ENCODE measurements at regions not wholly inside any gene's neighbourhood (a gene's known extent, or its start where the extent isn't known, plus 50 kb on each side); places are given as distances from the start of the nearest gene placed in this dataset.

GRCh38 chr3:73243740-73244139, 182.3 kb downstream of the EBLN2 start:
- H2AFZ ChIP-seq (ENCODE audit: low read depth, low read length, severe bottlenecking): no peak overlapping the region
- no peaks in the 10 kb centered on the region for H4K20me1 ChIP-seq (ENCODE audit: low read depth, low read length)
- H3K27ac ChIP-seq (ENCODE audit: low read depth, low read length): no peak overlapping the region
- no peak overlapping the region for H3K9ac ChIP-seq (ENCODE audit: low read length)
- no peaks in the 10 kb centered on the region for H3K9me2 ChIP-seq (replicated peaks; ENCODE audit: insufficient read depth, low read length)
- TF ChIP-seq CTCF (IDR thresholded peaks at IDR 0.05; ENCODE audit: insufficient read depth, low read length, poor library complexity, severe bottlenecking) (no peak), EZH2phosphoT487 (conservative IDR thresholded peaks at IDR 0.05; ENCODE audit: low read length) (no peak)
- no peak overlapping the region for H3K4me3 ChIP-seq (ENCODE audit: insufficient read depth, low read length, poor library complexity, severe bottlenecking)
- no peak overlapping the region for H3K4me2 ChIP-seq (ENCODE audit: low read depth, low read length, poor library complexity, severe bottlenecking)
- H3K27me3 ChIP-seq (ENCODE audit: low read length): no peaks in the 10 kb centered on the region
- H3F3A ChIP-seq (ENCODE audit: insufficient read depth): no peaks in the 10 kb centered on the region
- no peaks in the 10 kb centered on the region for H3K79me2 ChIP-seq (ENCODE audit: insufficient read depth, low read length)
- no peaks in the 10 kb centered on the region for H3K9me3 ChIP-seq (ENCODE audit: insufficient read depth, low read length)
- no peaks in the 10 kb centered on the region for H3K36me3 ChIP-seq (ENCODE audit: low read length)

DNA sequence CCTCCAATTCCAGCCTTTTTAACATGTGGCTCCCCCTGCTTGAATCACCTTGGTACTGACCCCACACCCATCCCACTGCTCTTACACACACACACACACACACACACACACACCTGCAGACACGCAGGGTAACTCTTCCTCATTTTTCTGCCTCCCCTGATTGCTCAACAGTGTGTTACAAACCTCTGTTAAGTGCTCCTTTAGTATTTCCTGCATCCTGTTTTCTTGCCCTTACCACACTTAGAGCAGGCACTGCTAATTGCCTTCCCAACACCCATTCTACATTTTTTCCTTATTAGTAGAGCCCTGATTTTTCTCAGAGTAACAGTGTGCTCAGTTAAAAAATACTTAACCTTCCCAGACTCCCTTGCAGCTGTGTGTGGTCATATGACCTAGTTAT, 184.0 kb downstream of the EBLN2 start:
- Histone ChIP-seq H3K27me3 (ENCODE audit: low read length) (no peaks in the 10 kb centered on the region), H3K9me3 (ENCODE audit: insufficient read depth, low read length) (no peaks in the 10 kb centered on the region), H2AFZ (ENCODE audit: low read depth, low read length, severe bottlenecking) (peak overlapping the region; percentile 7), H3K9me2 (replicated peaks; ENCODE audit: insufficient read depth, low read length) (no peaks in the 10 kb centered on the region), H3K27ac (ENCODE audit: low read depth, low read length) (no peak overlapping the region), H3F3A (ENCODE audit: insufficient read depth) (no peaks in the 10 kb centered on the region), H3K9ac (ENCODE audit: low read length) (no peak overlapping the region), H3K4me2 (ENCODE audit: low read depth, low read length, poor library complexity, severe bottlenecking) (no peak overlapping the region), H3K4me3 (ENCODE audit: insufficient read depth, low read length, poor library complexity, severe bottlenecking) (no peak overlapping the region), H4K20me1 (ENCODE audit: low read depth, low read length) (no peaks in the 10 kb centered on the region), H3K79me2 (ENCODE audit: insufficient read depth, low read length) (no peaks in the 10 kb centered on the region), H3K36me3 (ENCODE audit: low read length) (no peaks in the 10 kb centered on the region)
- no peak for TF ChIP-seq EZH2phosphoT487 (conservative IDR thresholded peaks at IDR 0.05; ENCODE audit: low read length)
- no peak for TF ChIP-seq CTCF (IDR thresholded peaks at IDR 0.05; ENCODE audit: insufficient read depth, low read length, poor library complexity, severe bottlenecking)

- H3K27me3 ChIP-seq (ENCODE audit: low read length): no peaks in the 10 kb centered on the region
- H3K9me3 ChIP-seq (ENCODE audit: insufficient read depth, low read length): no peaks in the 10 kb centered on the region
- no peak overlapping the region for H2AFZ ChIP-seq (ENCODE audit: low read depth, low read length, severe bottlenecking)
- H3K27ac ChIP-seq (ENCODE audit: low read depth, low read length): no peak overlapping the region
- H3F3A ChIP-seq (ENCODE audit: insufficient read depth): no peaks in the 10 kb centered on the region
- no peaks in the 10 kb centered on the region for H3K36me3 ChIP-seq (ENCODE audit: low read length)
- no peak overlapping the region for H3K4me3 ChIP-seq (ENCODE audit: insufficient read depth, low read length, poor library complexity, severe bottlenecking)
- no peaks in the 10 kb centered on the region for H4K20me1 ChIP-seq (ENCODE audit: low read depth, low read length)
- H3K4me2 ChIP-seq (ENCODE audit: low read depth, low read length, poor library complexity, severe bottlenecking): no peak overlapping the region
- TF ChIP-seq EZH2phosphoT487 (conservative IDR thresholded peaks at IDR 0.05; ENCODE audit: low read length): no peak
- TF ChIP-seq CTCF (IDR thresholded peaks at IDR 0.05; ENCODE audit: insufficient read depth, low read length, poor library complexity, severe bottlenecking): no peak
- H3K9me2 ChIP-seq (replicated peaks; ENCODE audit: insufficient read depth, low read length): no peaks in the 10 kb centered on the region
- no peak overlapping the region for H3K9ac ChIP-seq (ENCODE audit: low read length)
- no peaks in the 10 kb centered on the region for H3K79me2 ChIP-seq (ENCODE audit: insufficient read depth, low read length)
Measured at GRCh38 chr3:73249047-73249446, 187.6 kb downstream of the EBLN2 start.

GRCh38 chr3:73254062-73254461, 192.6 kb downstream of the EBLN2 start:
- H3K9me2 ChIP-seq (replicated peaks; ENCODE audit: insufficient read depth, low read length): no peaks in the 10 kb centered on the region
- no peak overlapping the region for H3K27ac ChIP-seq (ENCODE audit: low read depth, low read length)
- H3K36me3 ChIP-seq (ENCODE audit: low read length): no peaks in the 10 kb centered on the region
- H3K9ac ChIP-seq (ENCODE audit: low read length): no peak overlapping the region
- no peaks in the 10 kb centered on the region for H4K20me1 ChIP-seq (ENCODE audit: low read depth, low read length)
- no peak overlapping the region for H3K4me2 ChIP-seq (ENCODE audit: low read depth, low read length, poor library complexity, severe bottlenecking)
- H3F3A ChIP-seq (ENCODE audit: insufficient read depth): no peaks in the 10 kb centered on the region
- H3K27me3 ChIP-seq (ENCODE audit: low read length): no peaks in the 10 kb centered on the region
- no peak overlapping the region for H2AFZ ChIP-seq (ENCODE audit: low read depth, low read length, severe bottlenecking)
- no peaks in the 10 kb centered on the region for H3K79me2 ChIP-seq (ENCODE audit: insufficient read depth, low read length)
- TF ChIP-seq CTCF (IDR thresholded peaks at IDR 0.05; ENCODE audit: insufficient read depth, low read length, poor library complexity, severe bottlenecking) (no peak), EZH2phosphoT487 (conservative IDR thresholded peaks at IDR 0.05; ENCODE audit: low read length) (no peak)
- no peak overlapping the region for H3K4me3 ChIP-seq (ENCODE audit: insufficient read depth, low read length, poor library complexity, severe bottlenecking)
- H3K9me3 ChIP-seq (ENCODE audit: insufficient read depth, low read length): no peaks in the 10 kb centered on the region
